ENCODE measurements at regions not wholly inside any gene's neighbourhood (a gene's known extent, or its start where the extent isn't known, plus 50 kb on each side); places are given as distances from the start of the nearest gene placed in this dataset.

DNA sequence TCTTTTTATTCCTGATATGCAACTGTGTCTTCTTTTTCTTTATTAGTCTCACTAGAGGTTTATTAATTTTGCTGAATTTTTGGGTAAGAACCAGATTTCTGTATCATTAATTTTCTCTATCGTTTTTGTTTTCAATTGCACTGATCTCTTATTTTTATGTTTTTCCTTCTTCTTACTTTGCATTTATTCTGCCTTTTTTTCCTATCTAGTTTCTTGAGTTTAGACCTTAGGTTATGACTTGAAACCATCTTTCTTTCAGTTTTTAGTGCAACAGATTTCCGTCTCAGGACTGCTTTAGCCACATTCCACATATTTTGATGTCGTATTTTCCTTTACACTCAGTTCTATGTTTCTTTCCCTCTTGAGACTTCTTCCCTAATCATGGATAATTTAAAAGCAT lies 56.6 kb downstream of the IARS1 start:
- no peak for TF ChIP-seq POLR2A (IDR thresholded peaks at IDR 0.05)
- TF ChIP-seq, protein P1, sequence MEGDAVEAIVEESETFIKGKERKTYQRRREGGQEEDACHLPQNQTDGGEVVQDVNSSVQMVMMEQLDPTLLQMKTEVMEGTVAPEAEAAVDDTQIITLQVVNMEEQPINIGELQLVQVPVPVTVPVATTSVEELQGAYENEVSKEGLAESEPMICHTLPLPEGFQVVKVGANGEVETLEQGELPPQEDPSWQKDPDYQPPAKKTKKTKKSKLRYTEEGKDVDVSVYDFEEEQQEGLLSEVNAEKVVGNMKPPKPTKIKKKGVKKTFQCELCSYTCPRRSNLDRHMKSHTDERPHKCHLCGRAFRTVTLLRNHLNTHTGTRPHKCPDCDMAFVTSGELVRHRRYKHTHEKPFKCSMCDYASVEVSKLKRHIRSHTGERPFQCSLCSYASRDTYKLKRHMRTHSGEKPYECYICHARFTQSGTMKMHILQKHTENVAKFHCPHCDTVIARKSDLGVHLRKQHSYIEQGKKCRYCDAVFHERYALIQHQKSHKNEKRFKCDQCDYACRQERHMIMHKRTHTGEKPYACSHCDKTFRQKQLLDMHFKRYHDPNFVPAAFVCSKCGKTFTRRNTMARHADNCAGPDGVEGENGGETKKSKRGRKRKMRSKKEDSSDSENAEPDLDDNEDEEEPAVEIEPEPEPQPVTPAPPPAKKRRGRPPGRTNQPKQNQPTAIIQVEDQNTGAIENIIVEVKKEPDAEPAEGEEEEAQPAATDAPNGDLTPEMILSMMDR (IDR thresholded peaks at IDR 0.05) = no peak

Data from uterus (tissue), 2 donors.